ENCODE measurements at regions not wholly inside any gene's neighbourhood (a gene's known extent, or its start where the extent isn't known, plus 50 kb on each side); places are given as distances from the start of the nearest gene placed in this dataset.

- no peak for DNase-seq
Measured at GRCh38 chr15:98393471-98393870, 254.9 kb upstream of the IGF1R start.

- DNase-seq, result no peak
Measured at GRCh38 chr15:98394546-98394945, 253.8 kb upstream of the IGF1R start.

GRCh38 chr15:98395974-98396610 lies 252.2 kb upstream of the IGF1R start:
- no peak for DNase-seq

GRCh38 chr15:98397419-98397818 lies 250.9 kb upstream of the IGF1R start:
- DNase-seq, result no peak

- no peak for DNase-seq
Measured at GRCh38 chr15:98398056-98398455, 250.3 kb upstream of the IGF1R start.

GRCh38 chr15:98398886-98399285 lies 249.5 kb upstream of the IGF1R start:
- no peak for DNase-seq

GRCh38 chr15:98400120-98400519 lies 248.2 kb upstream of the IGF1R start:
- DNase-seq, result no peak

- DNase-seq, result no peak
Measured at GRCh38 chr15:98401029-98401428, 247.3 kb upstream of the IGF1R start.

GRCh38 chr15:98402486-98402885 lies 245.9 kb upstream of the IGF1R start:
- DNase-seq, result no peak

- no peak for DNase-seq
Measured at GRCh38 chr15:98403169-98403568, 245.2 kb upstream of the IGF1R start.

- no peak for DNase-seq
Measured at GRCh38 chr15:98403569-98403968, 244.8 kb upstream of the IGF1R start.

- DNase-seq, result no peak
Measured at GRCh38 chr15:98405013-98405412, 243.3 kb upstream of the IGF1R start.

GRCh38 chr15:98408231-98408630 lies 240.1 kb upstream of the IGF1R start:
- DNase-seq, result no peak

- DNase-seq, result no peak
Measured at GRCh38 chr15:98410328-98410727, 238.0 kb upstream of the IGF1R start.

GRCh38 chr15:98412852-98413251 lies 235.5 kb upstream of the IGF1R start:
- DNase-seq, result no peak

- no peak for DNase-seq
Measured at GRCh38 chr15:98413933-98414546, 234.3 kb upstream of the IGF1R start.

GRCh38 chr15:98416222-98416855 lies 232.0 kb upstream of the IGF1R start:
- DNase-seq, result no peak

GRCh38 chr15:98417346-98417745 lies 231.0 kb upstream of the IGF1R start:
- DNase-seq, result no peak

GRCh38 chr15:98418122-98418521 lies 230.2 kb upstream of the IGF1R start:
- DNase-seq, result no peak

GRCh38 chr15:98419173-98419780 lies 229.1 kb upstream of the IGF1R start:
- DNase-seq, result no peak

GRCh38 chr15:98420837-98421236 lies 227.5 kb upstream of the IGF1R start:
- DNase-seq, result no peak

GRCh38 chr15:98421419-98422129 lies 226.8 kb upstream of the IGF1R start:
- peak; percentile 32 for DNase-seq

- no peak for DNase-seq
Measured at GRCh38 chr15:98422130-98422478, 226.2 kb upstream of the IGF1R start.

- no peak for DNase-seq
Measured at GRCh38 chr15:98425173-98425572, 223.2 kb upstream of the IGF1R start.

Measured in NCI-H2029 (cell line).